ENCODE measurements at regions not wholly inside any gene's neighbourhood (a gene's known extent, or its start where the extent isn't known, plus 50 kb on each side); places are given as distances from the start of the nearest gene placed in this dataset.

DNA sequence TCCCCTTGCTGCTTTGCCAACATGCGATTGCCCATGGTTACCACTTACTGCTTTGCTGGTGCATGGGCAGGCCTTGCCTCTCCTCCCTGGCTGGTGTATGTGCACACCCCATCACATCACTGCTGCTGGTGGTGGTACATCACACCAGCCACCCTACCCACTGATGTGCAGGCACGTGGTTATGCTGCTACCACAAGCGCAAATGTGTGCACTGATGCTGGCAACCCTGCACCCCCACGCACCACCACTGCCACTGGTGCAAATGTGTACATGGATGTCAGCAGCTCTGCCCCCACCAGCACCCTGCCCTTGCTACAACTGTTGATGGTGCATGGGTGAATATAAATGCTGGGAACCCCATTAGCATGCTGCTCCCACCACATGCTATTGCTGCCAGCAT, 261.7 kb downstream of the AEBP2 start:
- TF ChIP-seq, protein P1, sequence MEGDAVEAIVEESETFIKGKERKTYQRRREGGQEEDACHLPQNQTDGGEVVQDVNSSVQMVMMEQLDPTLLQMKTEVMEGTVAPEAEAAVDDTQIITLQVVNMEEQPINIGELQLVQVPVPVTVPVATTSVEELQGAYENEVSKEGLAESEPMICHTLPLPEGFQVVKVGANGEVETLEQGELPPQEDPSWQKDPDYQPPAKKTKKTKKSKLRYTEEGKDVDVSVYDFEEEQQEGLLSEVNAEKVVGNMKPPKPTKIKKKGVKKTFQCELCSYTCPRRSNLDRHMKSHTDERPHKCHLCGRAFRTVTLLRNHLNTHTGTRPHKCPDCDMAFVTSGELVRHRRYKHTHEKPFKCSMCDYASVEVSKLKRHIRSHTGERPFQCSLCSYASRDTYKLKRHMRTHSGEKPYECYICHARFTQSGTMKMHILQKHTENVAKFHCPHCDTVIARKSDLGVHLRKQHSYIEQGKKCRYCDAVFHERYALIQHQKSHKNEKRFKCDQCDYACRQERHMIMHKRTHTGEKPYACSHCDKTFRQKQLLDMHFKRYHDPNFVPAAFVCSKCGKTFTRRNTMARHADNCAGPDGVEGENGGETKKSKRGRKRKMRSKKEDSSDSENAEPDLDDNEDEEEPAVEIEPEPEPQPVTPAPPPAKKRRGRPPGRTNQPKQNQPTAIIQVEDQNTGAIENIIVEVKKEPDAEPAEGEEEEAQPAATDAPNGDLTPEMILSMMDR (conservative IDR thresholded peaks at IDR 0.05; ENCODE audit: low read length), result no peak
- no peak for TF ChIP-seq EZH2phosphoT487 (IDR thresholded peaks at IDR 0.05; ENCODE audit: borderline replicate concordance)
